ENCODE measurements at regions not wholly inside any gene's neighbourhood (a gene's known extent, or its start where the extent isn't known, plus 50 kb on each side); places are given as distances from the start of the nearest gene placed in this dataset.

GRCh38 chr13:42492372-42492920 lies 81.5 kb upstream of the TNFSF11 start:
- no peak for TF ChIP-seq CTCF (IDR thresholded peaks at IDR 0.05)
- TF ChIP-seq POLR2A (IDR thresholded peaks at IDR 0.05): no peak
- no peak for TF ChIP-seq EP300 (IDR thresholded peaks at IDR 0.05)
- TF ChIP-seq POLR2AphosphoS5 (IDR thresholded peaks at IDR 0.05): no peak
